Heart right ventricle (tissue), 16 donors: ENCODE measurements at regions not wholly inside any gene's neighbourhood (a gene's known extent, or its start where the extent isn't known, plus 50 kb on each side); places are given as distances from the start of the nearest gene placed in this dataset.

Source experiments
- ATAC-seq, 8 donors: fragments of 200-7000 bp; cut with Tn5 transposase; one replicate each; pipeline ENCODE4 v1.9.1; 2020; ENCODE audit warnings: mild to moderate bottlenecking in 8 of 8, moderate library complexity in 8 of 8, moderate number of reproducible peaks in 1 of 8
- DNase-seq, 2 donors: peaks; one replicate each; pipeline ENCODE4 v3.0.0-alpha.2; 2020
- H3K27ac ChIP-seq, 10 donors: fragments of 200-600 bp; sonication (generic) in 2 of 10; one replicate each; pipeline versions ENCODE4 v1.5.0 to v1.8.0; 2020 to 2022; ENCODE audit warnings: mild to moderate bottlenecking in 3 of 10
- H3K27me3 ChIP-seq, 7 donors: fragments of 200-600 bp; one replicate each; pipeline ENCODE4 v1.8.0; 2021 to 2022; ENCODE audit warnings: mild to moderate bottlenecking in 2 of 7
- H3K36me3 ChIP-seq, 9 donors: fragments of 200-600 bp; sonication (generic) in 1 of 9; one replicate each; pipeline versions ENCODE4 v1.5.0 to v1.8.0; 2020 to 2022; ENCODE audit warnings: mild to moderate bottlenecking in 2 of 9
- H3K4me1 ChIP-seq, 9 donors: fragments of 200-600 bp; sonication (generic) in 1 of 9; one replicate each; pipeline versions ENCODE4 v1.5.0 to v1.8.0; 2020 to 2022; ENCODE audit warnings: mild to moderate bottlenecking in 4 of 9
- H3K4me3 ChIP-seq, 10 donors: fragments of 200-600 bp; sonication (generic) in 2 of 10; one replicate each; pipeline versions ENCODE4 v1.5.0 to v1.8.0; 2020 to 2022; ENCODE audit warnings: mild to moderate bottlenecking in 7 of 10, moderate library complexity in 2 of 10
- H3K9me3 ChIP-seq, 11 donors: fragments of 200-600 bp in 10 of 11; sonication (generic) in 2 of 11; one replicate each; pipeline versions ENCODE4 v1.5.0 to v1.8.0; 2013 to 2022; ENCODE audit warnings: mild to moderate bottlenecking in 2 of 11, control low read depth in 1 of 11, moderate library complexity in 1 of 11
- CTCF ChIP-seq, 9 donors: fragments of 200-600 bp; sonication (generic) in 2 of 9; IDR thresholded peaks; one replicate each; pipeline versions ENCODE4 v1.5.0 to v1.8.0; 2021 to 2022; ENCODE audit warnings: antibody characterized with exemption in 9 of 9, mild to moderate bottlenecking in 5 of 9, moderate library complexity in 1 of 9
- WGBS, 2 donors: extraction: QIAGEN DNeasy Blood & Tissue Kit; methylation state at CpG; one replicate each; pipeline ENCODE4 v1.1.7; 2013; ENCODE audit warnings: inconsistent platforms in 1 of 2; 5-methylcytosine and 5-hydroxymethylcytosine counted together
- intact Hi-C, 10 donors: fragments of 100-400 bp; cut with DNase I; formaldehyde crosslinking; loops; one replicate each; pipeline versions ENCODE4 v1.11.1 to v1.14.2; 2022
- donor health status: Arrhythmogenic right ventricular cardiomyopathy.
- donor health status: ischemic (EF 13 %, LVEDD 7.1; RV severe dilation, severe dysfunction).
- donor health status: healthy with polysubstance abuse.
- donor health status: DM: no; HTN: yes; CAD: no.
- donor health status: DM: no; HTN: no; CAD: no.
- donor health status: ischemic (EF 25% LVEDD 6.9; RV normal size, moderate dysfunction).
- donor health status: ischemic (EF 25% LVEDD 5.7; RV mildly dilated, moderate dysfunction).
- donor health status: healthy.
- donor health status: DM: yes; HTN: yes; CAD: no.
- donor health status: Ischemic cardiomyopathy.
- donor health status: ischemic (EF 35%, LVEDD 5.7; RV mildly dilated, moderate dysfunction).
- donor health status: nonischemic (EF 11% LVEDD 7.7; RV severe dilation, severe dysfunction).
- donor health status: DM: yes; HTN: yes; CAD: no.
- donor health status: PGD.
- donor health status: ischemic (EF 29% LVEDD 5.4; RV normal size, mild dysfunction).
- donor health status: nonischemic (EF 23%, LVEDD 6.1; RV moderate dilation, normal function).

- H3K9me3 ChIP-seq = no peaks in the 10 kb centered on the region
- H3K27ac ChIP-seq = no peak overlapping the region
- H3K27me3 ChIP-seq = no peaks in the 10 kb centered on the region
- 73 to 88% methylated on average over 1 of the region's 1 CpG for WGBS, 2 donors
- ATAC-seq = no peak
- no peak for DNase-seq
- H3K4me3 ChIP-seq = no peak overlapping the region
- no peak for TF ChIP-seq CTCF (IDR thresholded peaks at IDR 0.05)
- H3K4me1 ChIP-seq = no peaks in the 10 kb centered on the region
- no peaks in the 10 kb centered on the region for H3K36me3 ChIP-seq
- intact Hi-C loops = no loop called here
These were observed 245.8 kb upstream of the RMST start for GRCh38 chr12:97216848-97217247.

- Histone ChIP-seq H3K36me3 (no peaks in the 10 kb centered on the region), H3K4me1 (no peaks in the 10 kb centered on the region), H3K27ac (no peak overlapping the region), H3K9me3 (no peaks in the 10 kb centered on the region), H3K4me3 (no peak overlapping the region), H3K27me3 (no peaks in the 10 kb centered on the region)
- intact Hi-C loops = no loop called here
- no peak for DNase-seq
- no peak for TF ChIP-seq CTCF (IDR thresholded peaks at IDR 0.05)
- ATAC-seq = no peak
- WGBS, 2 donors = 74 to 90% methylated on average over 1 of the region's 1 CpG
These were observed 240.2 kb upstream of the RMST start for GRCh38 chr12:97222391-97222790.

- intact Hi-C loops = no loop called here
- Histone ChIP-seq H3K36me3 (no peaks in the 10 kb centered on the region), H3K4me1 (no peaks in the 10 kb centered on the region), H3K27ac (no peak overlapping the region), H3K9me3 (no peaks in the 10 kb centered on the region), H3K27me3 (no peaks in the 10 kb centered on the region), H3K4me3 (no peak overlapping the region)
- DNase-seq = no peak
- ATAC-seq = no peak
- no peak for TF ChIP-seq CTCF (IDR thresholded peaks at IDR 0.05)
- 85 to 97% methylated on average over 1 of the region's 1 CpG for WGBS, 2 donors
These were observed 239.2 kb upstream of the RMST start for GRCh38 chr12:97223419-97223818.

GRCh38 chr12:97229004-97229403 is 233.6 kb upstream of the RMST start:
- TF ChIP-seq CTCF (IDR thresholded peaks at IDR 0.05) = no peak
- H3K27me3 ChIP-seq = no peaks in the 10 kb centered on the region
- no peaks in the 10 kb centered on the region for H3K36me3 ChIP-seq
- intact Hi-C loops = no loop called here
- DNase-seq (no peak), ATAC-seq (no peak)
- peaks cover 0 to 3% (median 0%) of the 10 kb centered on the region in 11 donors for H3K9me3 ChIP-seq
- H3K4me1 ChIP-seq = no peaks in the 10 kb centered on the region
- no peak overlapping the region for H3K27ac ChIP-seq
- H3K4me3 ChIP-seq = no peak overlapping the region
- WGBS, 2 donors = 39 to 42% methylated on average over 5 of the region's 5 CpGs

DNA sequence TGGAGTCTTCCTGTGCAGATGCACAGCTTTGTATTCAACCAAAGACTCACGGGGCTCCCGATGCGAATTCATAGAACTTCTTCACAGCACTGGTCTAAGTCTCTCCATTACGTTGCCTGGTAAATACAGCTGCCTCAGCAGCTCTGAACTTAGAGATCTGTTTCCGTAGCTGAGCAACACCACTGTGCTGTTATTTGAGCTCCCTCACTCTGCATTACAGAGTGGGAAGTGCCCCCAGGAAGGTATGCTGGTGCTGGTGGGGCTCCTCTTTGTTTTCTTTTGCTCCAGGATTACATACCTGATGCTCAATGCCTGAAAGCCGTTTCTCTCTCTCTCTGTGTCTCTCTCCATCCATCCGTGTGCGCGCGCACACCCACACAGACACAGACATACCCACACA is 227.5 kb upstream of the RMST start:
- H3K27ac ChIP-seq = no peak overlapping the region
- 84 to 85% methylated on average over 10 of the region's 10 CpGs for WGBS, 2 donors
- H3K4me3 ChIP-seq = no peak overlapping the region
- DNase-seq = no peak
- no peaks in the 10 kb centered on the region for H3K4me1 ChIP-seq
- no peaks in the 10 kb centered on the region for H3K36me3 ChIP-seq
- ATAC-seq = no peak
- no peak for TF ChIP-seq CTCF (IDR thresholded peaks at IDR 0.05)
- H3K27me3 ChIP-seq = no peaks in the 10 kb centered on the region
- no peaks in the 10 kb centered on the region for H3K9me3 ChIP-seq
- intact Hi-C loops = no loop called here
